ENCODE measurements at regions not wholly inside any gene's neighbourhood (a gene's known extent, or its start where the extent isn't known, plus 50 kb on each side); places are given as distances from the start of the nearest gene placed in this dataset.

DNA sequence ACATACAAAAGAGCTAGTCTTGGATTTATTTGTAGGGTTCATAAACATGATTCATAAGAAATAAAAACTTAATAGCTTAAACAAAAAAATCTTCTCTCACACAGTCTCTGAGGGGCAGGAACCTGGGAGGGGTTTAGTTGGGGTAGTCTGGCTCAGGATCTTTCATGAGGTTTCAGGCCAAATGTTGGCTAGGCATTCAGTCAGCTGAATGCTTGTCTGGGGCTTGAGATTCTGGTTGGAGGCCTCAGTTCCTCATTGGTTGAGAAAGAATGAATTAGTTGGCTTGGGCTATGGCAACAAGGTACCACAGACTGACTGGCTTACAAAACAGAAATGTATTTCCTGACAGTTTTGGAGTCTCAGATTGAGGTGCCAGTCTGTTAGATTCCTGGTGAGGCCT lies 74.3 kb downstream of the ANKRD7 start:
- DNase-seq (ENCODE audit: low read depth): no peak

- no peak for DNase-seq (ENCODE audit: low read depth)
Observed at GRCh38 chr7:118300177-118300576, 75.7 kb downstream of the ANKRD7 start.

- no peak for DNase-seq (ENCODE audit: low read depth)
Observed at GRCh38 chr7:118304100-118304499, 79.6 kb downstream of the ANKRD7 start.

DNA sequence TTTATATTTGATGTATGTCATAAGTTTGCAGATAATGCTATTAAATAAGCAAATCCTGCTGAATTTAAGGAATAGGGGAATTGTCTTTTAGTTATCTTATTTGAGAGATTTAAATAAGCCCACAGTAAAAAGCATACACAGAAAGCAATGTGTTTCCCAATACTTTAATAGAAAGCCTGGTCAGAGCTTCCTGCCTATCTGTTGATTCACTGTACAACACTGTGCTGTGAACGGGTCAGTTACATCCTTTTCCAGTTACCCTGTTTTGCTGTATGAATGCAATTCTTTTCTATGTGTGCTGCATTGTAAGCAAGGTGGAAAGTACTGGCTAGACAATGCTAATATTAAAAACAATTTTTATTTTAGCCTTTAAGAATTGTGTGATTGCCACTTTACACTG lies 81.2 kb downstream of the ANKRD7 start:
- DNase-seq (ENCODE audit: low read depth): no peak

GRCh38 chr7:118306771-118307170 lies 82.3 kb downstream of the ANKRD7 start:
- no peak for DNase-seq (ENCODE audit: low read depth)

- no peak for DNase-seq (ENCODE audit: low read depth)
Observed at GRCh38 chr7:118311121-118311836, 86.8 kb downstream of the ANKRD7 start.

DNA sequence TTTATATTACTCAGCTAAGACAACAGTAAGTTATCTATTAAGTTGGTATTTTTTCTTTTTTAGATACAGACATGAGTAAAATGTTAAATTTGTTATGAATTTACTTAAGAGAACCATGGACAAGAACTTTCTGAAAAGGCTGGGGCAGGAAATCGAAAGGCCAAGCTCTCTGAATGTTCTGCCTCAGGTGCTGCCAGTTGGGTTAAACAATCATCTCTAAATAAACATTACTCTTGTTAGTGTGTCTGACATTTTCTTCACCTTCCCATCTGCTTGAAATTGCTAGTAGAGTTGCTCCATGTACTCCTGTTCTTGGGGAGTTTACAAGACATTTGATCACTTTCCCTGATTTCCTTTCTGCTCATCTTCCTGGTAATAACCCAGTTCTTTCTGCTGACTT lies 87.5 kb downstream of the ANKRD7 start:
- no peak for DNase-seq (ENCODE audit: low read depth)

DNA sequence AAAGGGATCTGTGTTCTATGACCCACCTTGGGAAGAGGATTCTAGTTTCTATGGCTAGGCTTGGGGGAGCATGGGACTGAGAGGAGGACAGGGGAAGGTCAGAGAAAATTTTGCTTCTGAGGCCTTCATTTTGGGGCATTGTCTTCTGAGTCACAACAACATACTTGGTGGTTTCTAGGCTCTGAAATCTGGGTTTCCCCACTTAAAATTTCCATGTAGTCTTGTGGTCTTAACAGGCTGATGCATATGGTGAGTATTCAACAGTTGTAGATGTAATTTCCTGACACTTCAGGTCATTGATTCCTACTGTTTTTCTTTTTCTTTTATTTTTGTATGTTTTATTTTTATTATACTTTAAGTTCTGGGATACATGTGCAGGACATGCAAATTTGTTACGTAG lies 88.5 kb downstream of the ANKRD7 start:
- DNase-seq (ENCODE audit: low read depth): no peak

DNA sequence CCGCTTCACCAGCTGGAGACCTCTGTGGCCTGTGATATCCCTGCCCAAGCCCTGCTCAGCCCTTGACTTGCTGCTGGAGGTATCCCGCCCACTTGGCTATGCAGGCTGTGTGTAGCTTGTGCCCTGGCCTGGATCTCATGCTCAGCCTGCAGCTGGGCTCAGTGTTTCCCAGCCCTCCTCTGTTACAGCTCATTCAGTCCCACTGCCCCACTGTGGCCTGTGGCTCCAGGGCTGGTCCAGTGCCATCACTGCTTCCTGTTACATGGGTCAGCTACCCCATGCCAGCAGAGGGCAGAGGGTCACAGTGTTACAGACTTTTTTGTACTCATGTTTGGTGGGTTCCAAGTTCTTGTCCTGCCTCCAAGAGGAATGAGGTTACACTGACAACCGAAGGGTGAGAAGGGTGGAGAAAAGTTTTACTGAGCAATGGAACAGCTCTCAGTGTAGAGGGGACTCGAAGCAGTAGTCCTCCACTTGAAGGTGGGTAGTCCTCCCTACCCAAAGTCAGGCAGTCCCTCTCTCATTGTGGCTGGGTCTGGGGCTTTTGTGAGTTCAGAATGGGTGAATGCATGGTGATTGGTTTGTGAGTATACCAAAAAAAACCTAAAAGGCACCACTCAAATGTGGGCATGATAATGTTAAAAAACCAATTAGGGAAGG lies 100.4 kb downstream of the ANKRD7 start:
- no peak for DNase-seq (ENCODE audit: low read depth)

- no peak for DNase-seq (ENCODE audit: low read depth)
Observed at GRCh38 chr7:118325450-118325808, 100.9 kb downstream of the ANKRD7 start.

GRCh38 chr7:118327174-118327573 lies 102.7 kb downstream of the ANKRD7 start:
- DNase-seq (ENCODE audit: low read depth): no peak

GRCh38 chr7:118328505-118329211 lies 104.2 kb downstream of the ANKRD7 start:
- no peak for DNase-seq (ENCODE audit: low read depth)

- no peak for DNase-seq (ENCODE audit: low read depth)
Observed at GRCh38 chr7:118330388-118330787, 105.9 kb downstream of the ANKRD7 start.

DNA sequence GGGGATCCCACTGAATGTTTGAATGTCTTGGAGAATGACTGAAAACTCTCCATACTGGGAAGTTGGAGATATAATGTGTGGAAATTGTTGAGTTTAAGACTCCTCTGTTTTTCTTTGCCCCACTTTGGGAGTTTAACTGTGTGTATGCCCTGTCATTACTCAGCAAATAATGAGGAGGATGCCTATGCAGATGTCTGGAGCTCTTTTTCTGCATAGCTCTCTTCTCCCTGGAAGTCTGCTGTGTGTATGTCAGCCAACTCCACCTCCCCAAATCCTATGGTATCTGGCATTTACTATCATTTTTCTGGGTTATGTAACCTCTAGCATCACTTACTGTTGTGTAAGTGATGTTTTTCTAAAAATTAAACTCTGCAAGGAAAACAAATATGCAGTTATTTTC lies 122.2 kb downstream of the ANKRD7 start:
- DNase-seq (ENCODE audit: low read depth): no peak

- no peak for DNase-seq (ENCODE audit: low read depth)
Observed at GRCh38 chr7:118349604-118350003, 125.1 kb downstream of the ANKRD7 start.

GRCh38 chr7:118350260-118350659 lies 125.8 kb downstream of the ANKRD7 start:
- DNase-seq (ENCODE audit: low read depth): no peak

- DNase-seq (ENCODE audit: low read depth): no peak
Observed at GRCh38 chr7:118352867-118353453, 128.5 kb downstream of the ANKRD7 start.

- no peak for DNase-seq (ENCODE audit: low read depth)
Observed at GRCh38 chr7:118366363-118366762, 141.9 kb downstream of the ANKRD7 start.

- DNase-seq (ENCODE audit: low read depth): no peak
Observed at GRCh38 chr7:118368958-118369357, 144.5 kb downstream of the ANKRD7 start.

GRCh38 chr7:118369987-118370386 lies 145.5 kb downstream of the ANKRD7 start:
- no peak for DNase-seq (ENCODE audit: low read depth)

DNA sequence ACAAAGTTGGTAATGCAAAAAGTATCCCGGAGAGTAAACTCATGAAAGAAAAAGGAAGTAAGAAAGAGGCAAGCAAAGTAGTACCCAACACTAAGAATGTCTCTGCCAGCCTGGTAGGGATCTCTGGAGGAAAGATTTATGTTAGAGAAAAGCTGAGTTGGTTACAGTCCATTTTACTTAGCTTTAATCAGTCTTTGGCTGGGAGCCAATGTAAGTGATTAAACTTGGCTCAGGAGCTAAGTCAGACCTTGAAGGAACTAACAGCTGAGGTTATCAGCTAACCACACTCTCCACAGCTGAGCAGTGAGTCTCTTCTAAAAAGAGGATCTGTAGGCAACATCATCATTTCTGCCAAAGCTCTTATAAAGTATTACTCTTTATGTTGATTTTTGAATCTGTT lies 148.0 kb downstream of the ANKRD7 start:
- no peak for DNase-seq (ENCODE audit: low read depth)

DNA sequence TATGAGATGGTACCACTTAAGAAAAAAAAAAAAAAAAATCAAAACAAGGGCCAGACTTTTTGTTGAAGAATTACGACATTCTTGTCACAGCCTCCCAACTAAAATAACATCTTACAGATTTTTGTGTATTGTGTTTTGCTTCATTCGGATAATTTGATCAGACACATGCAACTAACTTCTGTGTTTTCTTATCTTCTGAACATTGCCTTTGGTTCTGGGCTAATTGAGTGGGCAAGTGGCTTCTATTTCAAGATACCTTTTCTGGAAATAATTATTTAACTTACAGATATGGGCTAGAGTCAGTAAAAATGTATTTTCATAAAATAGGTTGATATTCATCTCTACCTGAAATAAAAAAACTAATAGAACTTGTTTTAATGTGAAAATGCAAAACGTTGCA lies 165.1 kb downstream of the ANKRD7 start:
- DNase-seq (ENCODE audit: low read depth): no peak

GRCh38 chr7:118404211-118404610 lies 179.7 kb downstream of the ANKRD7 start:
- no peak for DNase-seq (ENCODE audit: low read depth)

All from EH (cell line).